Mesendoderm (in vitro differentiated cells): ENCODE measurements at regions not wholly inside any gene's neighbourhood (a gene's known extent, or its start where the extent isn't known, plus 50 kb on each side); places are given as distances from the start of the nearest gene placed in this dataset.
A peak's percentile ranks its signal among the peaks of the same experiment; 100 is the strongest.

Source experiments
- DNase-seq: peaks from one replicate; pipeline ENCODE4 v3.0.0; 2013
- H2AK5ac ChIP-seq: 2 replicates; pipeline ENCODE4 v1.6.1; 2013; ENCODE audit warnings: low read length, inconsistent platforms
- H2BK120ac ChIP-seq: 2 replicates; pipeline ENCODE4 v1.6.1; 2013; ENCODE audit warnings: low read depth, mild to moderate bottlenecking, low read length, moderate library complexity, mixed read lengths
- H2BK15ac ChIP-seq: replicated peaks from 2 replicates; pipeline ENCODE4 v1.6.1; 2013; ENCODE audit warnings: low read depth, mild to moderate bottlenecking, moderate library complexity
- H2BK5ac ChIP-seq: 2 replicates; pipeline ENCODE4 v1.6.1; 2013; ENCODE audit warnings: low read length, inconsistent platforms
- H3K18ac ChIP-seq: 2 replicates; pipeline ENCODE4 v1.6.1; 2013; ENCODE audit warnings: mild to moderate bottlenecking, low read length, mixed read lengths
- H3K23ac ChIP-seq: one replicate; pipeline ENCODE4 v1.6.1; 2013; ENCODE audit warnings: low read length
- H3K27ac ChIP-seq: 2 replicates; pipeline ENCODE4 v1.5.1; 2013; ENCODE audit warnings: low read depth, mild to moderate bottlenecking, inconsistent platforms, low read length, moderate library complexity
- H3K27me3 ChIP-seq: 2 replicates; pipeline ENCODE4 v1.6.1; 2013; ENCODE audit warnings: low read length, control low read depth, mild to moderate bottlenecking, inconsistent platforms; ENCODE audit not compliant: insufficient read depth, poor library complexity
- H3K36me3 ChIP-seq: 2 replicates; pipeline ENCODE4 v1.6.1; 2013; ENCODE audit warnings: low read length, inconsistent platforms; ENCODE audit not compliant: control insufficient read depth, insufficient read depth
- H3K4ac ChIP-seq: one replicate; pipeline ENCODE4 v1.6.1; 2013; ENCODE audit warnings: low read depth, mild to moderate bottlenecking, low read length, moderate library complexity
- H3K4me1 ChIP-seq: 2 replicates; pipeline ENCODE4 v1.6.1; 2013; ENCODE audit warnings: low read depth, low read length, inconsistent platforms; ENCODE audit not compliant: control insufficient read depth
- H3K4me2 ChIP-seq: 2 replicates; pipeline ENCODE4 v1.6.1; 2013; ENCODE audit warnings: low read length
- H3K4me3 ChIP-seq: 2 replicates; pipeline ENCODE4 v1.5.1; 2013; ENCODE audit warnings: mild to moderate bottlenecking, low read length
- H3K56ac ChIP-seq: one replicate; pipeline ENCODE4 v1.6.1; 2013; ENCODE audit warnings: low read length
- H3K79me1 ChIP-seq: 2 replicates; pipeline ENCODE4 v1.6.1; 2013; ENCODE audit warnings: low read length, inconsistent platforms
- H3K79me2 ChIP-seq: 2 replicates; pipeline ENCODE4 v1.6.1; 2013; ENCODE audit warnings: mild to moderate bottlenecking, low read length; ENCODE audit not compliant: control insufficient read depth, insufficient read depth
- H3K9ac ChIP-seq: 2 replicates; pipeline ENCODE4 v1.6.1; 2013; ENCODE audit warnings: low read length, inconsistent platforms
- H4K5ac ChIP-seq: one replicate; pipeline ENCODE4 v1.6.1; 2013; ENCODE audit warnings: low read length
- H4K8ac ChIP-seq: one replicate; pipeline ENCODE4 v1.6.1; 2013; ENCODE audit warnings: low read depth, mild to moderate bottlenecking, control low read depth, low read length, moderate library complexity
- WGBS: extraction: QIAGEN DNeasy Blood & Tissue Kit; methylation state at CpG from one replicate; pipeline ENCODE4 v1.1.7; 2013; ENCODE audit warnings: low lambda C conversion rate, missing lambda C conversion rate; ENCODE audit not compliant: insufficient coverage; ENCODE audit errors: extremely low coverage; 5-methylcytosine and 5-hydroxymethylcytosine counted together

DNA sequence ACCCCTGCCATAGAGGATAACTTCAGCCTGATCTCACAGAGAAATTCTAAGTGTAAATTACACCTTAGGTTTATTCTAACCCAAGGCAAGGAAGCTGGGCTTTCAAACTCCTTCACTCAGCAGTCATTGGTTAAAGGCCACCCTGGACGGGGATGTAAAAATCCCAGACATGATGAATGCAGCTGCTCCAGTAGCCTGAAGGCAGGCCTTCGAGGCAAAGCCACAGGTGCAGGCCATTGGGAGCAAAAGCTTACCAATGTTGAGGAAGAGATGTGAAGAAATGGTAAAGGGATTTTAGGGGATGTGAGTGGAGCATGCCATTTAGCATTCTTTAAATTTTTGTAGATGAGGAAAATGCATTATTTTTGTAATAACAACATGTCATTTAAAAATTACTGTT lies 514.4 kb downstream of the XYLT1 start:
- DNase-seq: no peak
- Histone ChIP-seq H2AK5ac (no peak overlapping the region), H3K9ac (no peak overlapping the region), H2BK5ac (no peak overlapping the region), H3K4me3 (no peak overlapping the region), H3K36me3 (no peaks in the 10 kb centered on the region), H3K79me2 (no peaks in the 10 kb centered on the region), H3K56ac (no peak overlapping the region), H3K79me1 (no peaks in the 10 kb centered on the region), H3K4me1 (no peaks in the 10 kb centered on the region), H2BK15ac (no peak overlapping the region), H3K27ac (no peak overlapping the region), H3K23ac (no peak overlapping the region), H4K5ac (no peak overlapping the region), H3K27me3 (no peaks in the 10 kb centered on the region), H3K18ac (no peak overlapping the region), H2BK120ac (no peak overlapping the region), H3K4me2 (no peak overlapping the region), H4K8ac (no peak overlapping the region), H3K4ac (no peak overlapping the region)
- no CpG with 5 or more reads among the region's 2 CpGs for WGBS

GRCh38 chr16:16960785-16961184 lies 510.0 kb downstream of the XYLT1 start:
- Histone ChIP-seq H2BK15ac (no peak overlapping the region), H3K27ac (no peak overlapping the region), H2BK5ac (no peak overlapping the region), H3K4me3 (no peak overlapping the region), H3K79me2 (no peaks in the 10 kb centered on the region), H3K4ac (no peak overlapping the region), H4K8ac (no peak overlapping the region), H2BK120ac (no peak overlapping the region), H3K36me3 (no peaks in the 10 kb centered on the region), H3K56ac (no peak overlapping the region), H4K5ac (no peak overlapping the region), H3K79me1 (no peaks in the 10 kb centered on the region), H3K4me1 (no peaks in the 10 kb centered on the region), H2AK5ac (no peak overlapping the region), H3K23ac (no peak overlapping the region), H3K27me3 (no peaks in the 10 kb centered on the region), H3K18ac (no peak overlapping the region), H3K4me2 (no peak overlapping the region), H3K9ac (no peak overlapping the region)
- peak; percentile 56 for DNase-seq
- no CpG with 5 or more reads among the region's 2 CpGs for WGBS

DNA sequence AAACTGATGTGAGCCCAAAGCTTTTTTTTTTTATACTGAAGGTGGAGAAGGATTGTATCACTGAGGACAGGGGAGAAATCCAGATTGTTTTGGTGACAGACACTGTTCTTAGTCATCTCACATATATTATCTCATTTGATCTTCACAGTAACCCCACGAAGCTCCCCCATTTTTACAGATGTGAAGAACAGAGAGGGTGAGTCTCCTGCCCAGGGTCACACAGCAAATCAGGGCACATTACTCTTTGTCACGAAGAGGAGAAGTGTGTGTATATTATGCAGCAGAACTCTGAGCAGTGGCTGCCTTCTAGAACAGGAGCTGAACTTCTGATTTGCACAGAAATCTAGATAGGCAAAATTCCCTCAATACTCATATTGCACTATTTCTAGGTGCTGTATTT lies 504.3 kb downstream of the XYLT1 start:
- Histone ChIP-seq H4K5ac (no peak overlapping the region), H2BK120ac (no peak overlapping the region), H3K23ac (no peak overlapping the region), H3K56ac (no peak overlapping the region), H3K18ac (no peak overlapping the region), H3K9ac (no peak overlapping the region), H2AK5ac (no peak overlapping the region), H3K27me3 (no peaks in the 10 kb centered on the region), H3K4me1 (no peaks in the 10 kb centered on the region), H2BK15ac (no peak overlapping the region), H3K36me3 (no peaks in the 10 kb centered on the region), H3K4me3 (no peak overlapping the region), H3K4me2 (no peak overlapping the region), H3K79me1 (no peaks in the 10 kb centered on the region), H3K79me2 (no peaks in the 10 kb centered on the region), H3K27ac (no peak overlapping the region), H2BK5ac (no peak overlapping the region), H3K4ac (no peak overlapping the region), H4K8ac (no peak overlapping the region)
- WGBS: no CpG with 5 or more reads among the region's 2 CpGs
- DNase-seq: no peak

GRCh38 chr16:16971042-16971441 lies 499.7 kb downstream of the XYLT1 start:
- H3K9ac ChIP-seq: no peak overlapping the region
- no peak overlapping the region for H3K4me3 ChIP-seq
- no peaks in the 10 kb centered on the region for H3K79me1 ChIP-seq
- no peak overlapping the region for H3K27ac ChIP-seq
- peaks cover 2% of the 10 kb centered on the region for H3K4me1 ChIP-seq
- H3K4ac ChIP-seq: no peak overlapping the region
- no peak overlapping the region for H3K56ac ChIP-seq
- no peaks in the 10 kb centered on the region for H3K36me3 ChIP-seq
- H3K23ac ChIP-seq: no peak overlapping the region
- H2BK120ac ChIP-seq: no peak overlapping the region
- H2BK15ac ChIP-seq: no peak overlapping the region
- H2AK5ac ChIP-seq: no peak overlapping the region
- no peaks in the 10 kb centered on the region for H3K27me3 ChIP-seq
- WGBS: no CpG with 5 or more reads among the region's 1 CpG
- H3K4me2 ChIP-seq: no peak overlapping the region
- H4K8ac ChIP-seq: no peak overlapping the region
- H3K79me2 ChIP-seq: no peaks in the 10 kb centered on the region
- H3K18ac ChIP-seq: no peak overlapping the region
- H4K5ac ChIP-seq: no peak overlapping the region
- no peak for DNase-seq
- H2BK5ac ChIP-seq: no peak overlapping the region

- H4K5ac ChIP-seq: no peak overlapping the region
- H3K79me2 ChIP-seq: no peaks in the 10 kb centered on the region
- H3K4ac ChIP-seq: no peak overlapping the region
- no peak overlapping the region for H4K8ac ChIP-seq
- no peak overlapping the region for H2AK5ac ChIP-seq
- no peaks in the 10 kb centered on the region for H3K27me3 ChIP-seq
- H3K4me3 ChIP-seq: no peak overlapping the region
- no peak overlapping the region for H2BK5ac ChIP-seq
- no peak overlapping the region for H2BK120ac ChIP-seq
- no peak overlapping the region for H3K23ac ChIP-seq
- no peak overlapping the region for H3K56ac ChIP-seq
- DNase-seq: no peak
- peaks cover 2% of the 10 kb centered on the region for H3K4me1 ChIP-seq
- no CpG with 5 or more reads among the region's 4 CpGs for WGBS
- H3K9ac ChIP-seq: no peak overlapping the region
- no peak overlapping the region for H3K18ac ChIP-seq
- no peaks in the 10 kb centered on the region for H3K36me3 ChIP-seq
- H2BK15ac ChIP-seq: no peak overlapping the region
- no peak overlapping the region for H3K4me2 ChIP-seq
- no peaks in the 10 kb centered on the region for H3K79me1 ChIP-seq
- H3K27ac ChIP-seq: no peak overlapping the region
Measured at GRCh38 chr16:16972831-16973230, 497.9 kb downstream of the XYLT1 start.

GRCh38 chr16:16973707-16974591 lies 496.8 kb downstream of the XYLT1 start:
- no peaks in the 10 kb centered on the region for H3K27me3 ChIP-seq
- no peak overlapping the region for H2BK15ac ChIP-seq
- H2BK120ac ChIP-seq: no peak overlapping the region
- H3K9ac ChIP-seq: no peak overlapping the region
- no peaks in the 10 kb centered on the region for H3K36me3 ChIP-seq
- no peak overlapping the region for H3K23ac ChIP-seq
- H2AK5ac ChIP-seq: no peak overlapping the region
- no peak overlapping the region for H3K27ac ChIP-seq
- H3K4me3 ChIP-seq: no peak overlapping the region
- no peak overlapping the region for H3K18ac ChIP-seq
- H3K79me2 ChIP-seq: no peaks in the 10 kb centered on the region
- H3K56ac ChIP-seq: no peak overlapping the region
- peaks cover 2% of the 10 kb centered on the region for H3K4me1 ChIP-seq
- H3K79me1 ChIP-seq: no peaks in the 10 kb centered on the region
- no peak overlapping the region for H3K4ac ChIP-seq
- H4K5ac ChIP-seq: no peak overlapping the region
- H2BK5ac ChIP-seq: no peak overlapping the region
- no peak overlapping the region for H4K8ac ChIP-seq
- H3K4me2 ChIP-seq: no peak overlapping the region
- DNase-seq: peak; percentile 57
- WGBS: no CpG with 5 or more reads among the region's 10 CpGs
